ENCODE measurements at regions not wholly inside any gene's neighbourhood (a gene's known extent, or its start where the extent isn't known, plus 50 kb on each side); places are given as distances from the start of the nearest gene placed in this dataset.

DNA sequence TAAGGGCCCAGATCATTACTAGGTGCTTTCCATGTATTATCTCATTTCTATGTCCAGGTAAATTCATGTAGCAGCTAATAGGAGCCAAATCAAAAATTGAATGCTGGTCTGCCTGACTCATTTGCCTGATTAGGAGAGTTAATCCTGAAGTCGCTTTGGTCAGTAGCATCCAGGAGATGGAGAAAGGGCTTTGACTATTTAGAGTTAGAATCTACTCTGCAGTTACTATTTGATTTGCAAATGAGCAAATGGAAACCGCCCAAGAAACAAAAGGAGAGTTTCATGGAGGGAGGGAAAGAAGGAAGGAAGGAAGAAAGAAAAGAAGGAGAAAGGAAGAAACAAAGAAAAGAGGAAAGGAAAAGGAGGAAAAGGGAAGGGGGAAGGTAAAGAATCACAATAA is 539.6 kb upstream of the MMS22L start:
- no peak for DNase-seq

DNA sequence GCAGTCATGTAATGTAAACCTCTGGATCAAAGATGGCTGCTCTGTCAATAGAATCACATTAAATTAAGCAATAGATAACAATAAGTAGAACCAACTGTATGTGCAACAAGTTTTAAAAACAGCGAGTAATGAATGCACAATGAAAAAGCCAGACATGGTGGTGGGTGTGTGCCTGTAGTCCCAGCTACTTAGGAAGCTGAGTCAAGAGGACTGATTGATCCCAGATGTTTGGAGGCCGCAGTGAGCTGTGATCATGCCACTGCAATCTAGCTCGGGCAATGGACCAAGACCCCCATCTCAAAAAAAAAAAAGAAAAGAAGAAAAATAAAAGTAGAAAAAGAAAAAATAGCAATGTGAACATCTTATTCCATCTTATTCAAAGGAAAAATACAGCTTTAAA is 558.7 kb upstream of the MMS22L start:
- no peak for DNase-seq

DNA sequence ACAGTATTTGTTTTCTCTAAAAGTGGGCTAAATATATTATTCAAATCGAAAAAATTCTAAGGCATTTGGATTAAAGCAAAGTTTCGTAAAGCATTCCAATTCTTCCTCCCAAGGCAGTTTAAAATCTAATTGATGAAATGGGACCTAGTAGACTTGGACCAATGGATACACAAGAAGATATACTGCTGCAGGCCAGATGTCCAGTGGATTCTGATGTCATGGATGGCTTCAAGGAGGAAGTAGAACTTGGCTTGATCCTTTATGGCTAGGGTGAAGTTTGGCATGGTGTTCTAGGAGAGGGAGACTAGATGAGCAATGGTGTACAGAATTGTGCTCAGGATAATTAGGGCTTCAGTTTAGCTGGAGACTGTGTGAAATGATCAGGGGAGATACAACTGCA is 559.5 kb upstream of the MMS22L start:
- DNase-seq = no peak

DNA sequence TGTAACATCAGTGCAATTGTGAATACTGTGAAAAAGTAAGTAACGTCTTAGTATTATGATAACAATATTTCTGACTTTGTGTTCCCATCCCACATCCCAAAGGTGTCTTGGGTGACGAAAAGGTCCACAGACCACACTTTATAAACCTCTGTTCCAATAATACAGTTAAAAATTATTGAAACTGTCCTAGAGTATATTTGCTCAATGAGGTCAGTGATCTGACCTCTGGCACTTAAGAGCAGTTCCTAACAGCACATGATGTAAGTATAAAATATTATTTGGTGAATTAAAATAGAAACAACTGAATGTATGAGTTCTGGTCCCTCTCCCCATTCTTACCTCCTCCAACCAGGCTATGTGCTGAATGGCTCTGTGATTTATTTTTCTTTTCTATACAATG is 566.4 kb upstream of the MMS22L start:
- no peak for DNase-seq

DNA sequence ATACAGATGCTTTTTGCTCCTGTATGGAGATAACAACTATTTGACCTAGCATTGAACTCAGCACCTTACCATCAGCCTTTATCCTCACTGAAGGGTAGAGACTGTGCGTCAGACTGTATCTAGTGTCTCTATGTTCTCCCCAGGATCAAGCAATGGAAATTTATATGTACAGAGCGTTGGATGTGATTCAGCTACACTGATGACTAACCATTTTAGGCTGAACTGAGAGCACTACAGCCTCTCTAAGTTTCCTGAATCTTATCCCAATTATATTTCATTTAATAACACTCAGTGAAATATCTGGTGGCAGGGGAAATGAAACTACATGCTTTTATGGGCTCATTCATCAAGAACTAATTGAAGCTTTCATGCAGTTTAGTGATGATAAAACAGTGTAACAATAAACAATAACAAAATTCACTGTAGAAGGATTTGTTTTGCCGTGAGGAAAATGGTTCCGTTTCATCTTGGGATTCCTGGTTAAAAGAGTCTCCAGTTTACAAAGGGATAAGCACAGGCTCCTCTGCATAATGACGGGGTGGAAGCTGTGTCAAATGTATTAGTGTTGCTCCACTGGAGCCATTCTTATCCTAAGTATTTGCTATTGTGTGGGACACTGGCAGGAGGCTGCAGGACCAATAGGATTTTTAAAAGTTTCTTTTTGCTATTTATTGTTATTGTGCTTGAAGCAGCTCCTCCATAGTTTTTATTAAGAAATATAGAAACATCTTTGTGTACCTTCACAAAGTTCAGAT is 567.6 kb upstream of the MMS22L start:
- no peak for DNase-seq

GRCh38 chr6:97863697-97864096 is 580.7 kb upstream of the MMS22L start:
- DNase-seq = no peak

GRCh38 chr6:97864366-97864765 is 581.4 kb upstream of the MMS22L start:
- DNase-seq = no peak

DNA sequence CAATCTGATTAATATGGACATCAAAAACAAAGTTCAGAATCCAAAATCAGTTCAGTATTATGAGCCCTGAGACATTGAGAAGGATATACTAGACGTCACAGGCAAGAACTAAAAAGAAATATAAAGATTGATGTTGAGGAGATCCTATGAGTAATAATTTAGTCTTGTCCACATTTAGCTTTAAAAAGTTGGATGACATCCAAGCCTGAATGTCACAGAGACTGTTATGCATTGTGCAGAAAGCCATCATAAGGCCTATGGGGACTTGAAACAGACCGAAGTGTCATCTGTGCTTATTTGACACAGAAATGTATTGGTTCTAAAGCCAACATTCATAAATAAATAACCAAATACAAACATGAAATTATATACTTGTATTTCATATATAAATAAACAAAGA is 581.8 kb upstream of the MMS22L start:
- no peak for DNase-seq

DNA sequence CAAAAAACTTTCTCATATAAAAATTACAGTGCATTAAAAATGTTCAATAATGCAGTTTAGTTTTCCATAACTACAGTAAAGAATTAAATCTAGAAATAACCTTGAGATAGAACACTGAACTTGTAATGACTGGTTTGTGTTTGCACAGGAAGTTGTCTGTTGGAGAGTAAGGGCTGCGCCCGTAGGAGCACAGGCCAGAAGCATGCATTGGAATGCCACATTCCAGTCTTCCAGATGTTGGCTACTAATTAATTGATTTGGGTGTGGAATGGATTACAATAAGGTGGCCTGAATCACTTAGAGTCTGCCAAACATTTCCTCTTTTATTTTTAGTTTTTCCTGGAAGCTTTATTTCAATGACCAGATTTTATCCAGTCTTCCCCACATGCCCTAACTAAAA is 582.6 kb upstream of the MMS22L start:
- DNase-seq = no peak

DNA sequence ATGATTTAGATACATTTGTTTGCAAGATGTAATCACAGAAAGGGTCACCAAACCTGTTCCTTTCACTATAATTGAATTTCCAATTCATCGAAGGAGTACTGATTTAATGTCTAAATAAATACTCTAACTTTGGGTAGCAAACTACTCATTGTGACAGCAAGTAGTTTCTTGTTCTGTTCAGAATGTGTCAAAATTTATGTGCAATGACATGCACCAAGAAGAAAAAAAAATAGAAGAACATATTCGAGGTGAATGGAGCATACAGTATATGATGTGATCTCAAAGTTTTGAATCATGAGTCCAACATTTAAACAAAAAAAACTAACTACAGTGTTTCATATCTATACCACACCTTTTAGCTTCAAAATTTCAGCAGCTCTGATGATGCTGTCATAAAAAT is 583.6 kb upstream of the MMS22L start:
- DNase-seq = no peak

DNA sequence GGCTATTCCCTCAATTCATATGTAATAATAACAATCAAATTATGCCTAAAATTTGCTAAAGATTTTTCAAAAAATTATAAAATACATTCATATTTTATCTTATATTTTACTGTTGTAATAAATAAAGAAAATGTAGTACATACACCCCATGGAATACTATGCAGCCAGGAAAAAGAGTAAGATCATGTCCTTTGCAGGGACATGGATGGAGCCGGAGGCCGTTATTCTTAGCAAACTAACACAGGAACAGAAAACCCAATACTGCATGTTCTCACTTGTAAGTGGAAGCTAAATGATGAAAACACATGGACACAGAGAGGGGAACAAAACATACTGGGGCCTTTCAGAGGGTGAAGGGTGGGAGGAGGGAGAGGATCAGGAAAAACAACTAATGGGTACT is 584.2 kb upstream of the MMS22L start:
- no peak for DNase-seq

- DNase-seq = no peak
These were observed 587.3 kb upstream of the MMS22L start for GRCh38 chr6:97870273-97870672.

GRCh38 chr6:97876711-97877110 is 593.7 kb upstream of the MMS22L start:
- no peak for DNase-seq

- DNase-seq = no peak
These were observed 599.7 kb upstream of the MMS22L start for GRCh38 chr6:97882755-97883154.

GRCh38 chr6:97885325-97885724 is 602.3 kb upstream of the MMS22L start:
- DNase-seq = no peak

GRCh38 chr6:97885828-97886227 is 602.8 kb upstream of the MMS22L start:
- DNase-seq = no peak

DNA sequence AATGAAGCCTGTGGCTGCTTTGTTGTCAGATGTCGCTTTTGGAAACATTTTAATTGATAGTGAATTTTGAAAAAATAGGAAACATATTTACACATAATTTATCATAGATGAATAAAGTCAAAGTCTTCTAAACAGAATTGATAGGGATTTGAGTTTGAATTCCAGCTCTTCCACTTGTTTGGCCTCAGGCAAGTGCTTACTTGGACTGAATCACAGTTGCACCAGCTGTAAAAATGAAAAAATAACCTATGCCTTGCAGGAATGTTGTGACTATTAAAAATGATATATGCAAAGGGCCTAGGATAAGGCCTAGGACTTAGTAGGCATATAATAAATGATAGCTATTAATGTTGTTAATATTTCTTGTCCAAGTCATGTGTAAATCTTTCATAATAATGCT is 618.5 kb upstream of the MMS22L start:
- no peak for DNase-seq

GRCh38 chr6:97909380-97909779 is 626.4 kb upstream of the MMS22L start:
- DNase-seq = no peak

- no peak for DNase-seq
These were observed 630.7 kb upstream of the MMS22L start for GRCh38 chr6:97913721-97914120.

GRCh38 chr6:97914912-97915311 is 631.9 kb upstream of the MMS22L start:
- DNase-seq = no peak

- DNase-seq = no peak
These were observed 632.5 kb upstream of the MMS22L start for GRCh38 chr6:97915537-97915936.

GRCh38 chr6:97917369-97917768 is 634.4 kb upstream of the MMS22L start:
- no peak for DNase-seq

DNA sequence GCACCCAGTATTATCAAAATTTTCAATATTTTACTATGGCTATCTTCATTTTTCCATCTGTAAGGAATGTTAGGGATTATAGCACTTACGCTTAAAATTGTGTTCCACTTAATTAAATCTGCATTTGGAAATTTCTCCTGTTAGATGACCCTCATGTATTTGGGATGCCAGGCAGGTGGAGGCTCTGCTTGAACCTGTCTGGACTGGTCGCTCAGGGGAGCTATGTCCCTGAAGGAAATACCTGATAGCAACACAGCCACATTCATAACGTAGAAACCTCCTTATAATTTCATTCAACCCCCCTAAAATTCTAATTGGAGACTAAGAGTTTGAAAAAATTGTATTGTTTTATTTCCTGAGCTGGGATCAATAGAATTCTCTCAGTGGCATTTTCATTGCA is 636.0 kb upstream of the MMS22L start:
- no peak for DNase-seq

DNA sequence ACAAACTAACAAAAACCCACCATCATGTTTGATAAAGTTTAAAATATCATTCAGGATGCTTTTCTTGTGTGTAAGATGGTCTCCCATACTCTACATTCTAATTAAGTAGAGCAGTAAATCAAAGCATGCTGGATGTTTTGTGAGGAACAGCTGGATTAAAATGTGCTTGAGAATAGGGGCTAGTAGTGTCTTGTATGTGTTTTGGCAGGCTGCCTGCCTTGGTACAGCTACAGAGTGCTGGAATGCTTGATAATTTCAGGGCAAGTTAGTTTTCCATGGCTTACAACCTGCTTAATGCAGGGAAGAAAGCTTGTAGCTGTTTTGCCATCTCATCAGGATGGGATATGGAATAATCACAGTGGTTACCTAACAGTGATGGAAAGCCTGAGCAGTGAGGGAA is 636.6 kb upstream of the MMS22L start:
- no peak for DNase-seq

DNA sequence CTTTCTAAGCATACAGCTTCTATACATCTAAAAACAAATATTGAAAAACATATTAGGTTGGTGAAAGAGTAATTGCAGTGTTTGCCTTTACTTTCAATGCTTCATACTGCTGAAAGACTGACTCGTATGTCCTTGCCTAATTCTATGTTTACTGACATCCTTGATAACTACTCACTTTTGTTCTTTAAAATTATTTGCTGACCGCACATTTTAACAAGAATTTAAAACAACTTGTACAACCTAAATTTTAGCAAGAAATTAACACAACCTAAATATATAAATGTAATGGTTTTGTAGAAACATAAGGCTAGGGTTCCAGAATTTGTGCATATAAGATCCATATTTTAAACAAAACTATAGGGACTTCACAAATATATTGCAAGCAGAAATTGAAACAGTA is 640.2 kb upstream of the MMS22L start:
- no peak for DNase-seq

- no peak for DNase-seq
These were observed 642.5 kb upstream of the MMS22L start for GRCh38 chr6:97925504-97925903.
